ENCODE measurements at regions not wholly inside any gene's neighbourhood (a gene's known extent, or its start where the extent isn't known, plus 50 kb on each side); places are given as distances from the start of the nearest gene placed in this dataset.

DNA sequence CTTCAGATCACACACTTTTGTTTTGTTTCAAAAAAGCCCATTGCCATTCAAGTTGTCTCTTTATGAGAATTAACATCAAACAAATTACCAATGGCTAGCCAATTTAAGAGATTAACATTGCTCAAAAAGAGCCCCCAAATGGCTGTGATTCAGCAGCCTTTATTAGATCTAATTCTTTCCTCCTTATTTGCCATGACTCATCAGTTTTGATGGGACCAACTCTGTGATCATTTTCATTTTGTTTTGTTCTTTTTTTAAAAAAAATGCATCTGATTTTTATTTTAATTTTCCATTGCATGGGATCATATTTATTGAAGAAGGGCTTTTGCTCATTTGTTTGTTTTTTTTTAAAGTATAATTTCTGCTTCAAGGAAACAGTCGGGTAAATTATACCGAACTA, 161.6 kb upstream of the FRMPD4 start:
- TF ChIP-seq, protein P1, sequence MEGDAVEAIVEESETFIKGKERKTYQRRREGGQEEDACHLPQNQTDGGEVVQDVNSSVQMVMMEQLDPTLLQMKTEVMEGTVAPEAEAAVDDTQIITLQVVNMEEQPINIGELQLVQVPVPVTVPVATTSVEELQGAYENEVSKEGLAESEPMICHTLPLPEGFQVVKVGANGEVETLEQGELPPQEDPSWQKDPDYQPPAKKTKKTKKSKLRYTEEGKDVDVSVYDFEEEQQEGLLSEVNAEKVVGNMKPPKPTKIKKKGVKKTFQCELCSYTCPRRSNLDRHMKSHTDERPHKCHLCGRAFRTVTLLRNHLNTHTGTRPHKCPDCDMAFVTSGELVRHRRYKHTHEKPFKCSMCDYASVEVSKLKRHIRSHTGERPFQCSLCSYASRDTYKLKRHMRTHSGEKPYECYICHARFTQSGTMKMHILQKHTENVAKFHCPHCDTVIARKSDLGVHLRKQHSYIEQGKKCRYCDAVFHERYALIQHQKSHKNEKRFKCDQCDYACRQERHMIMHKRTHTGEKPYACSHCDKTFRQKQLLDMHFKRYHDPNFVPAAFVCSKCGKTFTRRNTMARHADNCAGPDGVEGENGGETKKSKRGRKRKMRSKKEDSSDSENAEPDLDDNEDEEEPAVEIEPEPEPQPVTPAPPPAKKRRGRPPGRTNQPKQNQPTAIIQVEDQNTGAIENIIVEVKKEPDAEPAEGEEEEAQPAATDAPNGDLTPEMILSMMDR (IDR thresholded peaks at IDR 0.05), result no peak
- no peak for TF ChIP-seq EZH2 (IDR thresholded peaks at IDR 0.05; ENCODE audit: borderline replicate concordance, insufficient read depth, low read depth, low read length, poor library complexity, severe bottlenecking)
